ENCODE measurements at regions not wholly inside any gene's neighbourhood (a gene's known extent, or its start where the extent isn't known, plus 50 kb on each side); places are given as distances from the start of the nearest gene placed in this dataset.

DNA sequence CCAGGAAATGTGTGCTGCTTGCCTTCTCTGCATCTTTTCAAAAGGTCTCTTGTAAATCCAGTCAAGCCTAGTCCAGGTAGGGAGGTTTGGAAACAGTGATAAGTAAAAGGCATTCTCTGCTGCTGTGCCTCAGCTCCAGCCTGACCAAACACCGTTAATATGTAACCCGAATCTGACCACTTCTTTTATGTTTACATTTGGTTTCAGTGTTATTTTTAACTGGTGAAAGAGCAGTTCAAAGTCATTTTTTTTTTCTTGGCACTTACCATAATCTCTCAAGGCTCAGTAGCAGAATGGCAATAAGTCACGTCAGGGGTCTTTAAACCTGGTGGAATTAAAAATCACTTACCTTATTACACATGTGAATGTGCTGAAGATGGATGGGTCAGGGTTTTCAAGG is 216.8 kb downstream of the PTEN start:
- TF ChIP-seq CTCF (conservative IDR thresholded peaks at IDR 0.05; ENCODE audit: low read depth, low read length) = no peak
- no peak overlapping the region for H3K4me3 ChIP-seq (ENCODE audit: low read depth, low read length)
- peak; percentile 67 for DNase-seq (ENCODE audit: low read depth)

DNA sequence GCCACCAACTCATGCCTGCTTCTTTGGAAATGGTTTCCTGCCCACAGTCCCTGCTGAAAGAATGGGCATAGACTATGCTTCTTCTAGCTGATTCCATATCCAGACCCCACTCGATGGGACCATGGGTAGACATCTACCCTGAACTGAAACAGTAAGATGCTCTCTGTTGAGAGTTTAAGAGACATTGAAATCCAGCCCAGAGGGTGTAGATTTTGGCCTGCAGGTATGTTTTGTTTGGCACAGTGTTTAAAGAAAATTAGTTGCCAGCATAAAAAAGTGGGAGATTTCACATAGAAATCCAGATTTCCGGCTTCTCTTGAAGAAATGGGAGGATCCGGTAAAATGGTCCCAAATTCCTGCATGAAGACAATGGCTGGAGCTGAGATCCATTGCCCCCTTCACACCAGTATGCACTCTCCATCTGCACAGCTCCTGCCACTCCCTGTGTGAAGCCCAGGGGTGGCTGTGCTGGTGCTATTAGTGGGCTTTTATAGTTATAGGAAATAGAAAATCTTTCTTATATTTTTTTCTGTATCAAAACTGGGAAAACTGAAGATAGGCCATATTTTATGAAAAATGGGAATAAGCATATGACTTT is 218.1 kb downstream of the PTEN start:
- no peak for TF ChIP-seq CTCF (conservative IDR thresholded peaks at IDR 0.05; ENCODE audit: low read depth, low read length)
- no peak for DNase-seq (ENCODE audit: low read depth)
- H3K4me3 ChIP-seq (ENCODE audit: low read depth, low read length) = no peak overlapping the region

DNA sequence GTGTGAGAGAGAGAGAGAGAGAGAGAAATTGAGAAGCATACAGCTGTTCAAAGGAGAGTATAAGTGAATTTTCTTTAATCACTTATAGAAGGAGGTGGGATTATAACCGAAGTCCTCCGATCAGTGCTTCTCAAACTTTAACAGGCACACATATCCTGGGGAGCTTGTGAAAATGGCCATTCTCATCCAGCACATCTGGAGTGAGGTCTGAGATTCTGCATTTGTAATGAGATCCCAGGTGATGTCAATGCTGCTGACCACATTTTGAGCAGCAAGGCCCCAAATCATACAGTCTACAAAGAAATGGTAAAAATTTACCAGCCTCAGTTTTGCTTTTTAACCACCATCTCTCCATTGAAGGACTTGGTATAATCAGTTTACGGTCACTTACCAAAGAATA is 219.0 kb downstream of the PTEN start:
- DNase-seq (ENCODE audit: low read depth) = no peak
- no peak for TF ChIP-seq CTCF (conservative IDR thresholded peaks at IDR 0.05; ENCODE audit: low read depth, low read length)
- H3K4me3 ChIP-seq (ENCODE audit: low read depth, low read length) = no peak overlapping the region

GRCh38 chr10:88082806-88083596 is 219.6 kb downstream of the PTEN start:
- H3K4me3 ChIP-seq (ENCODE audit: low read depth, low read length) = no peak overlapping the region
- DNase-seq (ENCODE audit: low read depth) = no peak
- TF ChIP-seq CTCF (conservative IDR thresholded peaks at IDR 0.05; ENCODE audit: low read depth, low read length) = no peak

DNA sequence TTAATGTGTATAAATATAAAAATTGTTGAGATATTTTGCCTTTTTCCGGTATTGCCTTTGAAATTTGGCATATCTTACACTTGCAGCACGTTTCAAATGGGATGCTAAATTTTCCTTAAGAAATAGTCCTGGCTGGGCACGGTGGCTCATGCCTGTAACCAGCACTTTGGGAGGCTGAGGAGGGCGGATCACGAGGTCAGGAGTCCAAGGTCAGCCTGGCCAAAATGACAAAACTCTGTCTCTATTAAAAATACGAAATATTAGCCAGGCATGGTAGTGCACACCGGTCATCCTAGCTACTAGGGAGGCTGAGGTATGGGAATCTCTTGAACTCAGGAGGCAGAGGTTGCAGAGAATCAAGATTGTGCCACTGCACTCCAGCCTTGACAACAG is 220.2 kb downstream of the PTEN start:
- DNase-seq (ENCODE audit: low read depth) = no peak
- no peak for TF ChIP-seq CTCF (conservative IDR thresholded peaks at IDR 0.05; ENCODE audit: low read depth, low read length)
- H3K4me3 ChIP-seq (ENCODE audit: low read depth, low read length) = no peak overlapping the region

DNA sequence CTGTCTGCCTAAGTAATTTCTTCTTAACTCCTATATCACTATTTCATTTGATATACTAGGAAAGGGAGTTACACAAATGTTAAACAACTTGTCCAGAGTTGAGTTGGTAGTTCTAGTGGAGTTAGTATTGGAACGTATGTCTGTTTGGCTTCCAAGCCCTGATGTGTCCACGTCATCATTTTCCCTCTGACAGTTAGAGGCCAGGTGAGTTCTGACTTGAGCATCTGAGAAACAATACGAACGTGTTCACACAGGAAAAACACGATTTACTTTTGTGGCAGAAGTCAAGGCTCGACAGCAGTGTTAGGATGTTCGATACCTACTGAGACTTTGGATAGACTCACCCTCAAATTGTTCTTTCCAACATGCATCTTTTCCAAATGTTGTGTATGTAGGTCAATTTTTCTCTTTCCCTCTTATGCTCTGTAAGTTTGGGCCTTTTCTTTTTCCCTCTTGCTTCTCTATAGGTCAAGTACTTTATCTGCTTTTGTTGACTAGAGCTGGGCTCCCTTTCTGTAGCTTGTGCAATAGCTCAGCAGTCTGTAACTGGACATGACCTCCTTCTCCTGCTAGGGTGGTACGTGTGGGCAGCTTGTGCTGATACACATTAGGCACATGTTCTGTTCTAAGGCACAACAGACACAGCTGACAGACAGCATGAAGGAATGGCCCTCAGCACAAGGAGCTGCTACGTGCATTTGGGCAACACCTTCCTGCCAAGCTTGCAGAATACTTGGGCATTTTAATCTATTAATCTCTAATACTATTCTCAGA is 222.9 kb downstream of the PTEN start:
- DNase-seq (ENCODE audit: low read depth) = peak; percentile 28
- no peak for TF ChIP-seq CTCF (conservative IDR thresholded peaks at IDR 0.05; ENCODE audit: low read depth, low read length)
- no peak overlapping the region for H3K4me3 ChIP-seq (ENCODE audit: low read depth, low read length)

All from choroid plexus epithelial cell (primary cell).